NCI-H446 treated with DMSO at 0.1 percent for 48 hours (cell line): ENCODE measurements at regions not wholly inside any gene's neighbourhood (a gene's known extent, or its start where the extent isn't known, plus 50 kb on each side); places are given as distances from the start of the nearest gene placed in this dataset.

ENCODE experiments used
- DNase-seq: peaks from one replicate; lab custom pipeline; 2025; lab: John Stamatoyannopoulos, UW

GRCh38 chr12:25828188-25828587 lies 130.3 kb upstream of the RASSF8 start:
- no peak for DNase-seq

DNA sequence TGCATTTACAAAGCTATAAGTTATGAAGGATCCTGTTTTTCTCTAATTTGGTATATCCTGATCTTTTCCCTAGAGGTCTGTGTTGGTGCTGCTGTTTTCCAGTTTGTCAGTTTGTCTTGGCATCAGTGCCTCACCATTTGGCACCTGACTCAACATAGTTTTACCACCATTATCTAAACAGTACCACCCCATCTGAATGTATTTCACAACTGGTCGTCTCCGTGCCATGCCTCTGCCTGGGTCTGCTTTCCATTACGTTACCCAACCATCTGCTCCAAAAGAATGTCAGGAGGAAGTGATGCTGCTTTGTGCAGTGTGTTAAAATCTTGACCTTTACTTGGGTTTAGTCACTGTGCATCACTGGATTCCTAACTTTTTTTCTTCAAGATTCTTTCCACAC lies 129.3 kb upstream of the RASSF8 start:
- DNase-seq, result no peak

DNA sequence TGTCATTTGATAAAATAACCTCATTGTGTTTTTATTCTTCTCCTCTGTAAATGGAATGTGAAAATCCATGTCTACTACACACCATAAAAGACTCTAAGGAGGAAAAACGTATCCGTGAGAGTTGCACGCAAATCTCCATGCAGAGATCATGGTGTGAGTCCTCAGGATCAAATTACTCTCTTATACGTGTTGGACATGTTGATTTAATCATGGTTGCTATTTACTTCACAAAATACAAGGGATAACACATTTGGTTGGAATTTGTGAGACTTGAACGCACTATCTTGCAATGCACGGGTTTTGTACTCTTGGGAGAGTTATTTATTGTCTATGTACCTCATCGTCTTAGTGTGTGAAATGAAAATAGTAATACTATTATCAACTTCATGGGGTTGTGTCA lies 128.0 kb upstream of the RASSF8 start:
- no peak for DNase-seq

- no peak for DNase-seq
These were observed 124.8 kb upstream of the RASSF8 start for GRCh38 chr12:25833657-25834056.

- DNase-seq, result no peak
These were observed 123.1 kb upstream of the RASSF8 start for GRCh38 chr12:25835385-25835784.

DNA sequence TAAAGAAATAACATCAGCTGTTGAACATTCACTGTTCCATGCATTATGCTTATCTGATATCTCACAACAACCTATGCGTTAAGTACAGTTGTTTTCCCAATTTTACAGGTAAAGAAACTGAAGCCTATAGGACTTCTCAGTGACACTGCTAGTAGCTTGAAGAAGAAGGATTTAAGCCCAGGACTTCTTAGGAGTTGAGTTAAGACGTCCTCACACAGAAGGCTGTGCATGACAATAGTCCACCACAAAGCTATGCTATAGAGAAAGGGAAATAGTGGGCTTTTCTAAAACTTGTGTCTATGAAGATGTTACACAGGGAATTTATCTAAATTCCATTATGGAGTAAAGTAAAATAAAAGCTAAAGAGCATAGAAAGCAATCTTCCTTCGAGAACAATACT lies 120.5 kb upstream of the RASSF8 start:
- no peak for DNase-seq

- no peak for DNase-seq
These were observed 119.0 kb upstream of the RASSF8 start for GRCh38 chr12:25839470-25839869.

GRCh38 chr12:25840678-25841465 lies 117.6 kb upstream of the RASSF8 start:
- no peak for DNase-seq

DNA sequence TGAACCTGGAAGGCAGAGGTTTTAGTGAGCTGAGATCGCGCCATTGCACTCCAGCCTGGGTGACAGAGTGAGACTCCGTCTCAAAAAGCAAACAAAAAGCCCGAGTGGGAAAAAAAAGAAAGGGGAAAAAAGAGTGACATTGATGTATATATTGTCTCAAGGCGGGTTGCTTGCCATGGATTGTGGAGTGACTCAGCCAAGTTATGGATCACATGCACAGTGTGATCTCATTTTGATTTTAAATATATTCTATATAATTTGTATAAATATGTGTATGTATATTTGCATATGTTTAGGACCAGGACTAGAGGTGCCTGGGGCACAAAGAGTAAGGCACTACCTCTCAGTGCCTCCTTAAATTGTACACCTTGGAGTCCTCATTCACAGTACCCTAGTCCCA lies 116.2 kb upstream of the RASSF8 start:
- DNase-seq, result no peak

- no peak for DNase-seq
These were observed 114.5 kb upstream of the RASSF8 start for GRCh38 chr12:25843976-25844375.

DNA sequence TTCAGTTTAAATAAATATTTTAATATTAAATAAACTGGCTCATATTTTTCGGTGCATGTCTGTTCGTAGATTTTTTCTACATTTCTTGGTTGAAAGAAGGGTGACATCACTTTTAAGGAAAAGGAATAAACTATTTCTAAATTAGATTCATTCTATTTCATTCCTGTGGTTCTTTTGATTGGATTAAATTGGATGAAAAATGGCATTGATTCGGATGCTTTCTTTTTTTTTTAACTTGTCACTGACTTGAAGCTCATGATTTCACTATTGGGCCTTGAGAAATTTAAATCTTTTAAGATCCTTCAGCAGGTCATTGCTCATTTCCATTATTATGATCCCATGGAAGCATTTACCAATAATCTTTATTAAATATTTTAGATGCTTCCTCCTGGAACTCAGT lies 113.1 kb upstream of the RASSF8 start:
- no peak for DNase-seq

- no peak for DNase-seq
These were observed 105.7 kb upstream of the RASSF8 start for GRCh38 chr12:25852792-25853191.

GRCh38 chr12:25853316-25854095 lies 105.0 kb upstream of the RASSF8 start:
- DNase-seq, result no peak

DNA sequence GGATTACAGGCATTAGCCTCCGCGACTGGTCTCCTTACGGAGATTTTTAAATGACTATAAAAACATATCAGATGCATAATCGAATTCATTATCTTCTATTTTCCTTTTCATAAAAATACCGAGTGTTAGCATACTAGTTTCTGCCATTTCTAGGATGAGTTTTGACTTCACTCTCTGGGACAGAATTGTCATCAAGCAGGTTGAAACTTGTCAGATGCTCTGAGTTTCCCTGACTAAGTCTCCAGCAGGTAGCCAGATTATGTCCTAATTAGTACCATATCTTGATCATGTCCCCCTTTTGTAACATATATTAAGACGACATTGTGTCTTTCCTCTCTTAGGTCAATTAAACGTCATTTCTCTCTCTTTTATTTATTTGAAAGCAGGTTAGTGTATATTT lies 103.5 kb upstream of the RASSF8 start:
- no peak for DNase-seq

- DNase-seq, result no peak
These were observed 102.8 kb upstream of the RASSF8 start for GRCh38 chr12:25855716-25856115.

DNA sequence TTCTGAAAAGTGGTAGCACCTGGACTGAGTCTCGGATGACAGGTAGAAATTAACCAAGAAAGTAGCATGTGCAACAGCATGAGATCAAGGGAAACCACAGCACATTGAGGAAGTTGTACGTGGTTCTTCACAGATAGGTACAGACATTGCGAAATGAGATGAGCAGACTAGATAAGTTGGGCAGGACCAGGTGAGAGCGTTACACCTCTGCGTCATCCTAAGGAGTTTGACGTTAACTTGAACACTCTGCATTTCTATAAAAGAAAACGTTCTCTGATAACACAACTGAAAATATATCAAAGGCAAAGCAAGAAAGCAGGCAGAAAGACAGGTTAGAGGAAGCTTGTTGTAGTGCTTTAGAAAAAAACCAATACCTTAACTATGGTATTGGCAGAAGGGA lies 98.5 kb upstream of the RASSF8 start:
- no peak for DNase-seq

DNA sequence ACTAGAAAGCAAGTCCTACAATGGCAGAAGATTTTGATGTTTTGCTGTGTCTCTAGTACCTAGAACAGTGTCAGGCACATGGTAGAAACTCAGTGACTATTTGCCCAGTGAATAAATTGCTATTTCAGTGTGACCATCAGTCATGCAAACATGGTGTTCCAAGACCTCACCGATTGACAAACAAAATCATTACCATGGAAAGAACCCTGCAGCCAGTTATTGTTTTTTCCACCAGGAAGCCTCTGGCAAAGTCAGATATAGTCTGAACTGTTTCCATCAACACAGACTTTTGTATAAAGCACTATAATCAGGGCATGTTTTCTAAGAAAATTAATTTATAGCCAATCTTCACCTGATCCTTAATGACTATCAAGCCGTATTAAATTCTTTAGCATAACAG lies 97.3 kb upstream of the RASSF8 start:
- no peak for DNase-seq

DNA sequence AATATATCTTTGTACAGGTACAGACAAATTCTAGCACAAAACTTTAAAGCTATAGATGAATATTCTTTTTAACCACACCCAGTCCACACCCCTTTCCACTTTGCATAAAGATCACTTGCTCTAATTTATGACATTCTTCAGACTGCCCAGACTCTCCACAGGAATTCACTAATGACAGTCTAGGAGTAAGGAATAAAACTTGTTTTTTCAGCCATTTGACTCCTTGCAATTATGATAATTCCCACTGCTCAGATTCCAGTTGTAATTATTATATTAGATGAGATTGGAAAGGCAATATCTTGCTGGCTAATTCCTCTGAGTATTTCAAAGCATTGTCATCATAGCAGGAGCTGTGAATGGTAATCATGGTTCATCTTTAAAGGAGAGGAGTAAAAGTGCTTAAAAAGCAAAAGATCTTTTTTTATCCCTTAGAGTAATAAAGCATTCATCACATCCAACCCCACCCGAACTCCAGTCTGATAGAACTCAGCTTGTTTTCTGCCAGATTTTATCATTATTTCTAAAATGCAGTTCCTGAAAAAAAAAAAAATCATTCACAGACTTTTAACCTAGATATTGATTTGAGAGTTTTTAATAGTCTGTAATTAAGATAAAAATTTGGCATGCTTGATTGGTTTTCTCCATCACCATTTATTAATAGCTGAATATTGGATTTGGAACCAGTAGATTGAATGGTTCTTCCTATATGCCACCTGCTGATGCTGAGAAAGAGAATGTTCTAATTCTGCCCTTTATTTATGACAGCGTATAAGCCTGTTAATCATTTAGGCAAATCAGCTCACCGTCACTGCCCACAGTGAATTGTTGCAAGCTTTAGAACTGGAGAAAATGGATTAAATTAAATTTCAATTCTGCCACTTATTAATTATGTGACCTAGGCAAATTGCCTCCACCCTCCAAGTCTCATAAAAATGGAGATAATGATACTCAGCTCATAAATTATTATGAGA lies 93.9 kb upstream of the RASSF8 start:
- no peak for DNase-seq

DNA sequence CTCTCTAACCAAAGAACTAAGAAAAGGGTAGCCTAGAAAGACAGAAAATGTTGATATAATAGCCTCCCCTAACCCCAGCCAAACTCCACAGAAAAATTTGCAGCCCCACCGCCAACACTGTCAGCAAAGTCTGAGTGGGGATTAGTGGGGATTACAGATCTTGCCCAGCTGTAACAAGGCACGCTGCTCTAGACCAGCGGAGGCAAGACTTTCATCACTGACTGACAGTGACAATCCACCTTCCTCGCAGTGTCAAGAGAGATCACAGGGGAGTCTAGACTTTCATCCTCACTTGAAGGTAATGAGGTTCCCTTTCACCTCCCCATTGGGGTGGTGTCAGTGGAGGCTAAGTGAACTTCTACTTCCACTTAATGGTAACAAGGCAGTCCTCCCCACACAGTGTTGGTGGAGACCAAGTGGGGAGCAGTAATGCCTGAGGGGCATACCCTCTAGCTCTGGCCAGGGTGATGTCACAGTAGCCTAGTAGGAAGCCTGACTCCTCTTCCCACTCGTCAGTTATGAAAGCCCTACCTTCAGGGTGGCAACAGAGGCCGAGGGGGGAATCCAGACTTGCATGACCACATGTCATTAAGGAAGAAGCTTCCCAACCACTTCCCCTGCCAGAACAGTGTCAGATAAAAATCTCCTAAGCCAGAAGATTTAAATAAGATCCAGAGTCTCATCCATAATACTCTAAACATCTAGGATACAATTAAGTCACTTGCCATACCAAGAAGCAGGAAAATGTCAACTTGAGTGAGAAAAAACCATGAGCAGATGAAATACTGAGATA lies 91.7 kb upstream of the RASSF8 start:
- no peak for DNase-seq

DNA sequence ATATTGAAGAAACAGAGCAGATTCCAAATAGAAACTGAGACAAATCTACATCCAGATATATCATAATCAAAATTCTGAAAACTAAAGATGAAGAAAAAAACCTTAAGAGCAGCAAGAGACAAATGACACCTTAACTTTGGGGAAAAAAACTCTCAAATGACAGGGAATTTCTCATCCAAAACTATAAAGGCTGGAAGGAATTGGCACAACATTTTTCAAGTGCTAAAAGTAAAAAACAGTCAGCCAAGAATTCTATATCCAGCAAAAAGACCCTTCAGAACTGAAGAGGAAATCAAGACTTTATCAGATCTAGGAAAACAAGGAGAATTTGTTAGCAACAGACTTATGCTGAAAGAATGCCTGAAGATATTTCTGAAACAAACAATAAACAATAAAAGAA lies 90.3 kb upstream of the RASSF8 start:
- no peak for DNase-seq

DNA sequence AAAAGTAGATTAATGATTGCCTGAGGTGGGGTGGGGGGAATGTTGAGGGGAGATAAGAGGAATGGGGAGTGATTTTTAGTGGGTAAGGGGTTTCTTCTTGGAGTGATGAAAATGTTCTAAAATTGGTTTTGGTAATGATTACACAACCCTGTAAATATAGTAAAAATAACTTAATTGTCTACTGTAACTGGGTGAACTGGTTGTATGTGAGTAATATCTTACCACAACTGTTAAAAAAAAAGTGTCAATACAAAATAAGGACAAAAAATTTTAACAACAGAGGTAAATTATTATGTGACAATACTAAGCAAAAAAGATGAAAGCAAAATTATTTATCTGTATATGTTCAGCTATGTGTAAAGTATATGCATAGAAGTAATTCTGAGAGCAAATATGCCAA lies 86.3 kb upstream of the RASSF8 start:
- DNase-seq, result no peak

DNA sequence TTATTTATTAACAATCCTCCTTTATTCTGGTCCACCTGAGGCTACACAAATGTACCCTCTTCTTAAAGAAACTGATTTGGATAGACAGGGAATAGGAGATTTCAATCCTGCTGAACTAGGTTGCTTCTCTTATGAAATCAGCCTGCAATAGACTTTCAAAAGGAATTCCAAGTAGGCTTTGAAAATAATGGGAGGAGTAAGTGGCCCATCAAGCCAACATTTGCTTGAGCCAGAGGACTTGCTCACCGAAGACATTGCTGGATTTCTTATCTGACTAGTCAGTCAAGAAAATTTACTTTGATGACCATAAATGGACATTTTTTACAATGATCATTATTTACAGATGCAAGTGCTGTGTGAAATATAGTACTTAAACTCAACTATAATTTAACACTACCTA lies 82.8 kb upstream of the RASSF8 start:
- no peak for DNase-seq
